ENCODE measurements at regions not wholly inside any gene's neighbourhood (a gene's known extent, or its start where the extent isn't known, plus 50 kb on each side); places are given as distances from the start of the nearest gene placed in this dataset.

- TF ChIP-seq CTCF (tag by site-specific recombination; IDR thresholded peaks at IDR 0.05), result no peak
- TF ChIP-seq PBX3 (CRISPR knock-in tag; IDR thresholded peaks at IDR 0.05), result no peak
- no peak for TF ChIP-seq ZNF133 (tag by site-specific recombination; IDR thresholded peaks at IDR 0.05)
- no peak for TF ChIP-seq ZNF175 (tag by site-specific recombination; IDR thresholded peaks at IDR 0.05)
- no peak for TF ChIP-seq ZNF639 (tag by site-specific recombination; IDR thresholded peaks at IDR 0.05)
- no peak for TF ChIP-seq BCL11A (tag by site-specific recombination; IDR thresholded peaks at IDR 0.05; ENCODE audit: low read depth)
- TF ChIP-seq HIC1 (tag by site-specific recombination; IDR thresholded peaks at IDR 0.05), result no peak
- TF ChIP-seq ZNF302 (tag by site-specific recombination; IDR thresholded peaks at IDR 0.05; ENCODE audit: low read depth), result no peak
- TF ChIP-seq PRDM6 (tag by site-specific recombination; IDR thresholded peaks at IDR 0.05), result no peak
- TF ChIP-seq ZNF747 (tag by site-specific recombination; IDR thresholded peaks at IDR 0.05), result no peak
- TF ChIP-seq ZNF248 (tag by site-specific recombination; IDR thresholded peaks at IDR 0.05), result no peak
- TF ChIP-seq ZNF791 (tag by site-specific recombination; IDR thresholded peaks at IDR 0.05), result no peak
- TF ChIP-seq REST (tag by site-specific recombination; IDR thresholded peaks at IDR 0.05), result no peak
Observed at GRCh38 chrX:84909151-84909550, 94.5 kb upstream of the APOOL start.
